ENCODE measurements at regions not wholly inside any gene's neighbourhood (a gene's known extent, or its start where the extent isn't known, plus 50 kb on each side); places are given as distances from the start of the nearest gene placed in this dataset.

DNA sequence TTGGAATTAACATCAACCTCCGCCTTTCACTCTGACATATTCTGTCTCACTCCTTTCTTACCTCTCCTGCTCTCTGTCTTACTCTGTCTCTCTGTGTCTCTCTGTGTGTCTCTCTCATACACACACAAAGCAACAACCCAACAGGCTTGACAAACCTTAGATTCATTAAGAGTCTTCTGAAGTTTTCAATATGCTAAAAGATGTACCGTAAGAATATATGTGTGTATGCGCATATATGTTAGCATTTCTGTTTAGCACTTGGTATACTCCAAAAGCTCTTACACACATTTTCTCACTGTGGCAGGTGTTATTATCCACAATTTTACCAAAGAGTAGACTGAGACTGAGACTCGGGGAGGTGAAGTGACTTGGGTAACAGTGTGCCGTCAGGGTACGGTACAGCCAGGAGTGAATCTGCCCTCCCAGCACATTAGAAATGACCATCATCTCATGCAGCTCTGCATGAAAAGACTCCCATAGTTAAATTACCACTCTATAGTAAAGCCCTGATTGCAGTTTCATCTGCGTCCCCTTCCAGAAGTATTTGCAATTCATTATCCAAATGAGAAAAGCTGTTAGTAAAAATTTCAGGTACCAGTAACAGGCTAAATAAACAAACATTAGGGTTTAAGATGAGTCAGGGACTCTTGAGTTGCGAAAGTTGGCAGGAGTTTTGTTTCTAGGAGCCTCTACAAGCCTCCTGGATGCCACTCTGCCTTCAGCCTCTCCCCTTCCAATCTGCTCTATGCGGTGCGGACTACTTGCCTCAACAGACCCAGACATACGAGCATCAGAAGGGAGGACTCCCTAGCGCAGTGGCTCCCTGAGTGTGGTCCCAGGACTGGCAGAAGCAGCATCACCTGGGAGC lies 195.2 kb upstream of the TMEM45B start (continued):
- TF ChIP-seq, protein P1, sequence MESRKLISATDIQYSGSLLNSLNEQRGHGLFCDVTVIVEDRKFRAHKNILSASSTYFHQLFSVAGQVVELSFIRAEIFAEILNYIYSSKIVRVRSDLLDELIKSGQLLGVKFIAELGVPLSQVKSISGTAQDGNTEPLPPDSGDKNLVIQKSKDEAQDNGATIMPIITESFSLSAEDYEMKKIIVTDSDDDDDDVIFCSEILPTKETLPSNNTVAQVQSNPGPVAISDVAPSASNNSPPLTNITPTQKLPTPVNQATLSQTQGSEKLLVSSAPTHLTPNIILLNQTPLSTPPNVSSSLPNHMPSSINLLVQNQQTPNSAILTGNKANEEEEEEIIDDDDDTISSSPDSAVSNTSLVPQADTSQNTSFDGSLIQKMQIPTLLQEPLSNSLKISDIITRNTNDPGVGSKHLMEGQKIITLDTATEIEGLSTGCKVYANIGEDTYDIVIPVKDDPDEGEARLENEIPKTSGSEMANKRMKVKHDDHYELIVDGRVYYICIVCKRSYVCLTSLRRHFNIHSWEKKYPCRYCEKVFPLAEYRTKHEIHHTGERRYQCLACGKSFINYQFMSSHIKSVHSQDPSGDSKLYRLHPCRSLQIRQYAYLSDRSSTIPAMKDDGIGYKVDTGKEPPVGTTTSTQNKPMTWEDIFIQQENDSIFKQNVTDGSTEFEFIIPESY (IDR thresholded peaks at IDR 0.05) = no peak
- TF ChIP-seq ZNF274 (IDR thresholded peaks at IDR 0.05; ENCODE audit: insufficient read depth, insufficient read length) = no peak
- TF ChIP-seq, protein P2, sequence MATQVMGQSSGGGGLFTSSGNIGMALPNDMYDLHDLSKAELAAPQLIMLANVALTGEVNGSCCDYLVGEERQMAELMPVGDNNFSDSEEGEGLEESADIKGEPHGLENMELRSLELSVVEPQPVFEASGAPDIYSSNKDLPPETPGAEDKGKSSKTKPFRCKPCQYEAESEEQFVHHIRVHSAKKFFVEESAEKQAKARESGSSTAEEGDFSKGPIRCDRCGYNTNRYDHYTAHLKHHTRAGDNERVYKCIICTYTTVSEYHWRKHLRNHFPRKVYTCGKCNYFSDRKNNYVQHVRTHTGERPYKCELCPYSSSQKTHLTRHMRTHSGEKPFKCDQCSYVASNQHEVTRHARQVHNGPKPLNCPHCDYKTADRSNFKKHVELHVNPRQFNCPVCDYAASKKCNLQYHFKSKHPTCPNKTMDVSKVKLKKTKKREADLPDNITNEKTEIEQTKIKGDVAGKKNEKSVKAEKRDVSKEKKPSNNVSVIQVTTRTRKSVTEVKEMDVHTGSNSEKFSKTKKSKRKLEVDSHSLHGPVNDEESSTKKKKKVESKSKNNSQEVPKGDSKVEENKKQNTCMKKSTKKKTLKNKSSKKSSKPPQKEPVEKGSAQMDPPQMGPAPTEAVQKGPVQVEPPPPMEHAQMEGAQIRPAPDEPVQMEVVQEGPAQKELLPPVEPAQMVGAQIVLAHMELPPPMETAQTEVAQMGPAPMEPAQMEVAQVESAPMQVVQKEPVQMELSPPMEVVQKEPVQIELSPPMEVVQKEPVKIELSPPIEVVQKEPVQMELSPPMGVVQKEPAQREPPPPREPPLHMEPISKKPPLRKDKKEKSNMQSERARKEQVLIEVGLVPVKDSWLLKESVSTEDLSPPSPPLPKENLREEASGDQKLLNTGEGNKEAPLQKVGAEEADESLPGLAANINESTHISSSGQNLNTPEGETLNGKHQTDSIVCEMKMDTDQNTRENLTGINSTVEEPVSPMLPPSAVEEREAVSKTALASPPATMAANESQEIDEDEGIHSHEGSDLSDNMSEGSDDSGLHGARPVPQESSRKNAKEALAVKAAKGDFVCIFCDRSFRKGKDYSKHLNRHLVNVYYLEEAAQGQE (IDR thresholded peaks at IDR 0.05; ENCODE audit: low read depth, low read length) = no peak
- TF ChIP-seq, protein P3, sequence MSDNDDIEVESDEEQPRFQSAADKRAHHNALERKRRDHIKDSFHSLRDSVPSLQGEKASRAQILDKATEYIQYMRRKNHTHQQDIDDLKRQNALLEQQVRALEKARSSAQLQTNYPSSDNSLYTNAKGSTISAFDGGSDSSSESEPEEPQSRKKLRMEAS (IDR thresholded peaks at IDR 0.05; ENCODE audit: low read depth, low read length) = no peak

DNA sequence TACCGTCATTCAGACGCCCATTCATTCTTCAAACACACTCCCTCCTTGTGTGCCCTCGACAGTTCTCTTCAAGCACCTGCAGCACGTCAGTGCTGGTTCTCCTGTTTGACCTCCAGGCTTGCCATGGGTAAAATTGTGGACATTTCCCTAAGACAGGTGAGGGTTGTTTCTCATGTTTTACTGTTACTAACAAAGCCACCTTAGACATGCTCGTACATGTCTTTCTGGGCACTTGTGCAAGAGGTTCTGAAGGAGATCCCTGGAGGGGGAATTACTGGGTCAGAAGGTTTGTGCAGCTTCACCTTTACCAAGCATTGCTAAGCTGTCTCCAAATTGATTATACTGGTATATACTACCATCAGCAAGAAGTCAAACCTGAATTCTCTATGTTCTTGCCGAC lies 189.7 kb upstream of the TMEM45B start:
- no peak overlapping the region for H2AFZ ChIP-seq (ENCODE audit: control insufficient read depth, low read depth, low read length)
- H4K20me1 ChIP-seq (ENCODE audit: control insufficient read depth, insufficient read depth) = no peaks in the 10 kb centered on the region
- in situ Hi-C loops (cut with MboI) (no loop called here), intact Hi-C loops (cut with micrococcal nuclease; ENCODE audit: unreplicated experiment) (no loop called here)
- no peaks in the 10 kb centered on the region for H3K27me3 ChIP-seq (replicated peaks in 1 of 2; ENCODE audit: control insufficient read depth in 2 of 2, insufficient read depth in 2 of 2, low read length in 1 of 2)
- ATAC-seq (no peak), FAIRE-seq (no peak), DNase-seq (ENCODE audit: low read depth, low spot score) (no peak)
- no peak overlapping the region for H3K9ac ChIP-seq (ENCODE audit: control insufficient read depth, insufficient read depth, low read length)
- POLR2A ChIA-PET = no interaction called here
- SMC1A ChIA-PET (ENCODE audit: uncharacterized antibody, unreplicated experiment) = no interaction called here
- BruUV-seq (replicated peaks) = no TSS peak
- no peak overlapping the region for H3K4me3 ChIP-seq
- no peaks in the 10 kb centered on the region for H3K36me3 ChIP-seq (ENCODE audit: control insufficient read depth in 2 of 2, insufficient read depth in 2 of 2, low read length in 1 of 2)
- H3K79me2 ChIP-seq (ENCODE audit: control insufficient read depth, insufficient read depth, low read length) = no peaks in the 10 kb centered on the region
- CTCF ChIA-PET = interaction anchor here (0.9 kb wide), 1 partner anchor 175 kb away, joined by 3 read pairs; no protein-coding TSS in a partner anchor
- H3K9me3 ChIP-seq (replicated peaks; ENCODE audit: control insufficient read depth, insufficient read depth, low read length) = no peaks in the 10 kb centered on the region
- WGBS (ENCODE audit: insufficient coverage, insufficient replicate concordance, low lambda C conversion rate, missing lambda C conversion rate) = 34% methylated on average over 6 of the region's 6 CpGs
- RAD21 ChIA-PET (ENCODE audit: unreplicated experiment) = no interaction called here
- H3K4me1 ChIP-seq (ENCODE audit: control insufficient read depth, insufficient read depth, low read length) = no peaks in the 10 kb centered on the region
- no peak overlapping the region for H3K4me2 ChIP-seq (ENCODE audit: control insufficient read depth, insufficient read depth)
- H3K27ac ChIP-seq (ENCODE audit: control insufficient read depth, insufficient read depth) = no peak overlapping the region
- TF ChIP-seq NFIC (IDR thresholded peaks at IDR 0.05; ENCODE audit: low read depth, low read length) (no peak), JUNB (IDR thresholded peaks at IDR 0.05) (no peak), RUNX3 (IDR thresholded peaks at IDR 0.05; ENCODE audit: low read length) (no peak), BCL11A (IDR thresholded peaks at IDR 0.05; ENCODE audit: low read depth, low read length) (no peak), KAT2A (conservative IDR thresholded peaks at IDR 0.05; ENCODE audit: control insufficient read depth, low read depth, low read length) (no peak), TBL1XR1 (IDR thresholded peaks at IDR 0.05; ENCODE audit: low read depth, low read length) (no peak), FOXK2 (IDR thresholded peaks at IDR 0.05) (no peak), GABPA (IDR thresholded peaks at IDR 0.05; ENCODE audit: low read depth) (no peak), RBBP5 (conservative IDR thresholded peaks at IDR 0.05) (no peak), SMC3 (IDR thresholded peaks at IDR 0.05; ENCODE audit: borderline replicate concordance, low read length) (no peak), MXI1 (IDR thresholded peaks at IDR 0.05; ENCODE audit: low read depth, low read length) (no peak), FOXM1 (IDR thresholded peaks at IDR 0.05; ENCODE audit: low read depth, low read length) (no peak), EZH2 (IDR thresholded peaks at IDR 0.05; ENCODE audit: borderline replicate concordance, control insufficient read depth, low read depth, low read length) (no peak), CREB1 (IDR thresholded peaks at IDR 0.05; ENCODE audit: low read depth) (no peak)
